HFFc6 (cell line): ENCODE measurements at regions not wholly inside any gene's neighbourhood (a gene's known extent, or its start where the extent isn't known, plus 50 kb on each side); places are given as distances from the start of the nearest gene placed in this dataset.

Experiments used
- DNase-seq: peaks from one replicate; pipeline ENCODE4 v3.0.0-alpha.2; 2018
- H3K27ac Mint-ChIP-seq: 2 replicates; pipeline ENCODE4 v1.8.0; 2020; ENCODE audit warnings: mild to moderate bottlenecking, mixed read lengths
- H3K27me3 Mint-ChIP-seq: 2 replicates; pipeline ENCODE4 v1.8.0; 2021; ENCODE audit warnings: mild to moderate bottlenecking, moderate library complexity, mixed read lengths; ENCODE audit not compliant: insufficient read depth
- H3K36me3 Mint-ChIP-seq: 2 replicates; pipeline ENCODE4 v1.8.0; 2021; ENCODE audit warnings: low read depth, mixed read lengths
- H3K4me1 Mint-ChIP-seq: 2 replicates; pipeline ENCODE4 v1.8.0; 2020; ENCODE audit warnings: low read depth, mixed read lengths
- H3K4me3 Mint-ChIP-seq: 2 replicates; pipeline ENCODE4 v1.8.0; 2020; ENCODE audit warnings: mild to moderate bottlenecking, moderate library complexity, mixed read lengths
- H3K9me3 Mint-ChIP-seq: 2 replicates; pipeline ENCODE4 v1.8.0; 2020; ENCODE audit warnings: mild to moderate bottlenecking, mixed read lengths
- CTCF ChIP-seq: fragments of 200-600 bp; sonication (generic); IDR thresholded peaks from 2 replicates; pipeline ENCODE4 v1.5.0; 2021; ENCODE audit warnings: antibody characterized with exemption, mild to moderate bottlenecking

GRCh38 chr16:79770244-79771064, 169.9 kb upstream of the MAF start:
- H3K9me3 Mint-ChIP-seq: peaks cover 5% of the 10 kb centered on the region; the same call in 1 of the 2 replicates
- H3K27me3 Mint-ChIP-seq: peaks cover 1% of the 10 kb centered on the region; the same call in 1 of the 2 replicates
- peak overlapping the region; percentile 72 for H3K4me3 Mint-ChIP-seq
- no peak for DNase-seq
- no peaks in the 10 kb centered on the region for H3K4me1 Mint-ChIP-seq
- H3K36me3 Mint-ChIP-seq: no peaks in the 10 kb centered on the region
- no peak for TF ChIP-seq CTCF
- no peak overlapping the region for H3K27ac Mint-ChIP-seq

DNA sequence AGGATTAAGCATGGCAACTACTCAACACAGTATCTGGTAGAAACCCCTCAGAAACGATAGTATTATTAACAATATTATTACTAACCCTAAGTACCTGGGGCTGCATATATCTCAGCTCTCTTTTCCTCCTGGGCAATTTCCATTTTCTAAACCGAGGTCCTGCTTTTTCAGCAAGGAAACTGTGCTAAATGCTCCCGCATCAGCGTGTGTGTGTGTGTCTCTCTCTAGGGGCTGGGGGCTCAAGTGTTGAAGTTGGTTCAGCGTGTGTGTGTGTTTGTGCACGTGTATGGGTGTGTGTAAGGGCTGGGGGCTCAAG, 169.3 kb upstream of the MAF start:
- no peak for TF ChIP-seq CTCF
- Mint-ChIP-seq H3K4me1 (no peaks in the 10 kb centered on the region), H3K9me3 (peaks cover 6% of the 10 kb centered on the region), H3K36me3 (no peaks in the 10 kb centered on the region), H3K27me3 (peaks cover 1% of the 10 kb centered on the region; the same call in 1 of the 2 replicates), H3K27ac (no peak overlapping the region), H3K4me3 (peak overlapping the region; percentile 72; the same call in 1 of the 2 replicates)
- no peak for DNase-seq

DNA sequence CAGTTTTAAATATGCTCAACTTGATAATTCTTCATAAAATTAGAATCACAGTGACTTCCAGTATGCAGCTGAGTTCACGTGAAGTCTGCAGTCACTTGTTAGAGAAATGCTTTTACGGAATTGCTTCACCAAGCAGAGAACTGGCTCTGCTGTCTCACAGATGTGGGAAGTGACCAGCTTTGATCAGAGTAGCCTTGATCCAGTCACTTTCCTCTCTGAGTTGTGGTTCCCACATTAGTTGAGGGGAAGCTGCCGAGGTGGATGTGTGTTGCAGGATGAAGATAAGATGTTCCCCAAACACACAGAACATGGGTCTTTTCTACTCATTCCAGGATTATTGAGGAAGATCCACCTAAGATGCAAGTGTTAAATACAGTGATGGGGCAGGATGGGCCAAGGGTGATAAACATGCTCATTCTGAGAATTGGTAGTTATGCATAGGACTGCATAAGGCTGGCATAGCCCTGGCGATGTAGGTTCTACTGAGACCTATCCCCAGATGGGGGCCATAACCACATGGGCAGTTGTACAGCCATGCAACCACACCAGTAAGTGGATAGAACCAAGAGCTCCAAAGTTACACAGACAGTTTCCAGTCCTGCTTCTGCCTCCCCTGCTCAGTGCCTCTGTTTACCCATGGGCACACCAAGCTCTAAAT, 168.9 kb upstream of the MAF start:
- Mint-ChIP-seq H3K4me3 (no peak overlapping the region), H3K36me3 (no peaks in the 10 kb centered on the region), H3K4me1 (no peaks in the 10 kb centered on the region), H3K27ac (no peak overlapping the region), H3K27me3 (peaks cover 1% of the 10 kb centered on the region; the same call in 1 of the 2 replicates), H3K9me3 (peaks cover 9% of the 10 kb centered on the region)
- TF ChIP-seq CTCF: no peak
- DNase-seq: no peak

DNA sequence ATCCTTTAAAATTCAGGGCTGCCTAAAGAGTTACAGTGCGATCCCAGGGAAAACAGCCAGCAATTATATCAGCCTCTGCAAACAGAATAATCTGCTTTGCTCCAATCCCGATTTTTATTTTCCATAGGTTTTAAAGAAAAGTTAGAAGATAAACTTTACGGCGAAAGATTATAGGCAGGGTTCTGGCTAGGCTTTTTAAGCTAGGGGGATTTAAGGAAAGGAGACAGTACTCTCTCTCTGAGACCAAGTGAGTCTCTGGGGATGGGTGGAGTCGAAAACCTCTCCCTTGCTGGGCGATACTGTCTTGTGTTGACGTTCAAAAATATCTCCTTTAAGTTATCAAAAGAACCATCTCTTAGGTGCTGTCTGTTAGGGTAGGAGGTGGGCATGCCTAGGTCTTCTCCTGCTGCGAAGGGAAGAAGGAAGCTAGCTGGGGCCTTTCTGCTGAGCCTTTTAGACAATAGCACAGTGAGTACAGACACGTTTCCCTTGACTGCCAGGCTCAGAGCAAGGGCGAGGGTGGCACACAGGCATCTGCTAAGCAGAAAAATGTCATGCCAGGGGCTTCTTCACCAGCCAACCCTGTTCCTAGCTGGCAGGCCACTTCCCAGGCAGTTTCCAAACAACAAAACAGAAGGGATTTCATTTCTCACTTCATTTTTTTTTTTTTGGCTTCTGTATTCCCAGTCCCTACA, 167.9 kb upstream of the MAF start:
- H3K27ac Mint-ChIP-seq: no peak overlapping the region
- DNase-seq: no peak
- no peak for TF ChIP-seq CTCF
- no peaks in the 10 kb centered on the region for H3K4me1 Mint-ChIP-seq
- H3K27me3 Mint-ChIP-seq: peaks cover 1% of the 10 kb centered on the region; the same call in 1 of the 2 replicates
- peaks cover 9% of the 10 kb centered on the region for H3K9me3 Mint-ChIP-seq
- H3K4me3 Mint-ChIP-seq: peak overlapping the region; percentile 31; the same call in 1 of the 2 replicates
- no peaks in the 10 kb centered on the region for H3K36me3 Mint-ChIP-seq

DNA sequence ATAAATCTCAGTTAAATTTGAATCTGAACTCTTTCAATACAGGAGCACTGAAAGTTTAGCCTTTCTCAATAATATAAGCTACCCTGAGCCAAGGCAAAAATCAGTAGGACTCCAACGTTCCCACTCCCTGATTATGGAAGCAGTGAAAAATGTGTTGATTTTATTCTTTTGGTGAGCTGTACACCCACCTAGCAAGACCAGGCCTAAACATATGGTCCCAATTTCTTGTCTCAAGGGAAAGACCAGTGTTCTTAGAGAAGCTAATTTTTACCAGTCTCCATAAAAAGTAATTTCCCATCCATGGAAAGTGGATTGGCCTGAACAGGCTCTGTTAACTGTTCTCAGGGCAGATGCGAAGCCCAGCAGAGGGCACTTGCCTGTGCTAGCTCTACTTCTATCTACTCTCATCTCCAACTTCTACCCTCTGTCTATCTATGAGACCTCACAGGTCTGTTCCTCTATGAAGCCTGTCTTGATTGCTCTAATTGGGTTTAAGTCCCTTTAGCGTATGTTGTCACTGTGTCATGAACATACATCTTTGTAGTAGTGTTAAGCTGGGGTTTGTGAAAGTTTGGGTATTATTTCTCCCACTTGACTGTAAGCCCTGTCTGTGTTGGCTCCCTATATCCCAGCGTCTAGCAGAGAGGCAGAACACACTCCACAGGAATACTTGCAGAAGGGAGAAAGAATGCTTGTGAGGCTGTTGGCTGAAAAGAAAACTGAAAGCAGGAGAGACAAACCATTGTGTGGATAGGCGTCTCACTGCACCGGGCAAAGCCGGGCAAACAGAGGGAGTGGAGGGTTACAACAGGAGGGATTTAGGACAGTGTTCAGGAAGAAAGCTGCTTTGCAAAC, 167.1 kb upstream of the MAF start:
- peak; percentile 11; the same call in 1 of the 2 replicates for TF ChIP-seq CTCF
- peaks cover 9% of the 10 kb centered on the region for H3K9me3 Mint-ChIP-seq
- no peaks in the 10 kb centered on the region for H3K36me3 Mint-ChIP-seq
- H3K27ac Mint-ChIP-seq: no peak overlapping the region
- H3K4me1 Mint-ChIP-seq: no peaks in the 10 kb centered on the region
- peak overlapping the region; percentile 31; the same call in 1 of the 2 replicates for H3K4me3 Mint-ChIP-seq
- DNase-seq: no peak
- H3K27me3 Mint-ChIP-seq: peaks cover 1% of the 10 kb centered on the region; the same call in 1 of the 2 replicates
